HepG2 (cell line): ENCODE measurements at regions not wholly inside any gene's neighbourhood (a gene's known extent, or its start where the extent isn't known, plus 50 kb on each side); places are given as distances from the start of the nearest gene placed in this dataset.

Experiments used
- ATAC-seq: fragments of 200-7000 bp; cut with Tn5 transposase; 3 replicates; pipeline ENCODE4 v1.9.1; 2020; ENCODE audit warnings: mild to moderate bottlenecking, moderate library complexity
- BruUV-seq: library from RNA; stranded (reverse); fragments of 400-500 nt; replicated peaks from 2 replicates; lab custom pipeline; 2021; lab: Mats Ljungman, UMichigan
- CTCF ChIA-PET: fragments of 300-600 bp; formaldehyde crosslinking; extraction: SDS; loops from one replicate; lab custom pipeline; 2021; ENCODE audit warnings: low total read pairs, inconsistent platforms, low intra/inter-chr PET ratio; lab: Yijun Ruan, JAX
- POLR2A ChIA-PET: fragments of 350-600 bp; sonication (Branson Sonifier 250); formaldehyde crosslinking; loops from one replicate; lab custom pipeline; 2020; ENCODE audit warnings: antibody characterized with exemption, inconsistent platforms; lab: Yijun Ruan, JAX
- DNase-seq: peaks from one replicate; pipeline ENCODE4 v3.0.0-alpha.2; 2015; ENCODE audit warnings: low spot score
- FAIRE-seq: peaks from 3 replicates; lab custom pipeline; 2011; peaks lifted over from hg19 to GRCh38; lab: Jason Lieb, UNC
- H2AFZ ChIP-seq: one replicate; pipeline ENCODE4 v1.6.1; 2011; ENCODE audit warnings: low read length, inconsistent platforms
- H3K27ac ChIP-seq: fragments of 300-600 bp; 3 replicates; pipeline ENCODE4 v1.8.0; 2011; ENCODE audit warnings: mixed run types, mild to moderate bottlenecking, mixed read lengths, low read length, inconsistent platforms; ENCODE audit not compliant: insufficient read depth; ENCODE audit errors: extremely low read length
- H3K27me3 ChIP-seq, 2 experiments: fragments of 200-600 bp in 1 of 2; 2 replicates in 1 of 2; 3 replicates in 1 of 2; pipeline versions ENCODE4 v1.6.0 to v1.8.0; 2011; ENCODE audit warnings: low read length in 2 of 2, mild to moderate bottlenecking in 2 of 2, moderate library complexity in 2 of 2, inconsistent platforms in 1 of 2; ENCODE audit not compliant: insufficient read depth in 2 of 2, control insufficient read depth in 1 of 2
- H3K36me3 ChIP-seq, 2 experiments: fragments of 200-600 bp in 1 of 2; replicated peaks in 1 of 2; 2 replicates in 1 of 2; 3 replicates in 1 of 2; pipeline versions ENCODE4 v1.5.1 to v1.8.0; 2011; ENCODE audit warnings: low read length in 2 of 2, inconsistent platforms in 1 of 2; ENCODE audit not compliant: insufficient read depth in 2 of 2, control insufficient read depth in 1 of 2
- H3K4me1 ChIP-seq: 2 replicates; pipeline ENCODE4 v1.5.1; 2012; ENCODE audit warnings: low read length, inconsistent platforms; ENCODE audit not compliant: insufficient read depth
- H3K4me2 ChIP-seq: 2 replicates; pipeline ENCODE4 v1.6.0; 2011; ENCODE audit warnings: low read depth, low read length, inconsistent platforms
- H3K4me3 ChIP-seq, 3 experiments: fragments of 200-600 bp in 1 of 3; sonication (generic), shearing (Covaris generic) in 1 of 3; replicated peaks in 1 of 3; 2 replicates each; pipeline ENCODE4 v1.5.1; 2011 to 2016; ENCODE audit warnings: low read length in 3 of 3, inconsistent platforms in 2 of 3, low read depth in 2 of 3, mild to moderate bottlenecking in 2 of 3, control low read depth in 1 of 3, mixed read lengths in 1 of 3; ENCODE audit not compliant: insufficient read depth in 1 of 3
- H3K79me2 ChIP-seq: one replicate; pipeline ENCODE4 v1.6.1; 2011; ENCODE audit warnings: low read length, inconsistent platforms; ENCODE audit not compliant: insufficient read depth
- H3K9ac ChIP-seq: 2 replicates; pipeline ENCODE4 v1.6.0; 2011; ENCODE audit warnings: mild to moderate bottlenecking, low read depth, low read length, inconsistent platforms; ENCODE audit not compliant: insufficient read depth
- H3K9me3 ChIP-seq: 2 replicates; pipeline ENCODE4 v1.5.1; 2012; ENCODE audit warnings: mild to moderate bottlenecking, low read length
- H4K20me1 ChIP-seq: 2 replicates; pipeline ENCODE4 v1.6.0; 2011; ENCODE audit warnings: inconsistent platforms, mild to moderate bottlenecking, low read length, moderate library complexity; ENCODE audit not compliant: insufficient read depth
- DNMT1 ChIP-seq: sonication (generic); formaldehyde crosslinking; IDR thresholded peaks from 2 replicates; pipeline ENCODE4 v1.5.1; 2020; ENCODE audit warnings: mild to moderate bottlenecking, missing genetic modification reagents
- ELF4 ChIP-seq: sonication (generic); formaldehyde crosslinking; IDR thresholded peaks from 2 replicates; pipeline ENCODE4 v1.5.0; 2020; ENCODE audit warnings: missing genetic modification reagents, mild to moderate bottlenecking, moderate library complexity, borderline replicate concordance
- PAF1 ChIP-seq: IDR thresholded peaks from 2 replicates; pipeline ENCODE4 v1.6.1; 2016; ENCODE audit warnings: missing genetic modification reagents, missing compliant biosample characterization
- ZBTB39 ChIP-seq: sonication (generic); formaldehyde crosslinking; IDR thresholded peaks from 2 replicates; pipeline ENCODE4 v1.5.0; 2020; ENCODE audit warnings: missing genetic modification reagents
- ZMYM2 ChIP-seq: sonication (generic); formaldehyde crosslinking; IDR thresholded peaks from 2 replicates; pipeline ENCODE4 v1.8.0; 2022; ENCODE audit warnings: mild to moderate bottlenecking, missing genetic modification reagents
- ZNF10 ChIP-seq: sonication (generic); formaldehyde crosslinking; IDR thresholded peaks from 2 replicates; pipeline ENCODE4 v1.4.0; 2020; ENCODE audit warnings: mild to moderate bottlenecking, low read depth, missing genetic modification reagents, borderline replicate concordance
- ZNF484 ChIP-seq: sonication (generic); formaldehyde crosslinking; IDR thresholded peaks from 2 replicates; pipeline ENCODE4 v1.5.1; 2020; ENCODE audit warnings: mild to moderate bottlenecking, low read depth, missing genetic modification reagents, borderline replicate concordance
- ZNF496 ChIP-seq: sonication (generic); formaldehyde crosslinking; IDR thresholded peaks from 2 replicates; pipeline ENCODE4 v1.8.1; 2023; ENCODE audit warnings: mild to moderate bottlenecking, moderate library complexity, missing genetic modification reagents; ENCODE audit not compliant: insufficient replicate concordance
- ZNF572 ChIP-seq: sonication (generic); formaldehyde crosslinking; IDR thresholded peaks from 2 replicates; pipeline ENCODE4 v1.5.1; 2020; ENCODE audit warnings: mild to moderate bottlenecking, missing genetic modification reagents
- ZNF589 ChIP-seq: sonication (generic); formaldehyde crosslinking; conservative IDR thresholded peaks from 2 replicates; pipeline ENCODE4 v1.8.0; 2022; ENCODE audit warnings: mild to moderate bottlenecking, moderate library complexity, missing genetic modification reagents
- ZNF761 ChIP-seq: sonication (generic); formaldehyde crosslinking; conservative IDR thresholded peaks from 2 replicates; pipeline ENCODE4 v1.4.0; 2020; ENCODE audit warnings: mild to moderate bottlenecking, missing genetic modification reagents
- WGBS: methylation state at CpG from one replicate; pipeline ENCODE4 v1.1.6; 2017; ENCODE audit warnings: low lambda C conversion rate; 5-methylcytosine and 5-hydroxymethylcytosine counted together
- in situ Hi-C: cut with HindIII; loops from 2 replicates; pipeline ENCODE4 v1.10.0; 2017; ENCODE audit warnings: low pct_unique_long_range_greater_than_20kb; ENCODE audit not compliant: extremely low pct_ligation_motif_present
- intact Hi-C: fragments of 100-400 bp; cut with micrococcal nuclease; formaldehyde crosslinking; loops from one replicate; pipeline ENCODE4 v1.10.0; 2022; ENCODE audit not compliant: unreplicated experiment

GRCh38 chr18:72634500-72634899 is 90.4 kb upstream of the CBLN2 start:
- no peaks in the 10 kb centered on the region for H3K9me3 ChIP-seq
- TF ChIP-seq PAF1 (CRISPR knock-in tag) (no peak), ZNF589 (CRISPR knock-in tag) (no peak), DNMT1 (CRISPR knock-in tag) (no peak), ZNF572 (CRISPR knock-in tag) (no peak), ZBTB39 (no peak), ZNF10 (CRISPR knock-in tag) (no peak), ZMYM2 (CRISPR knock-in tag) (no peak), ZNF496 (CRISPR knock-in tag) (no peak), ZNF761 (CRISPR knock-in tag) (no peak), ELF4 (CRISPR knock-in tag) (no peak), ZNF484 (CRISPR knock-in tag) (no peak)
- no peaks in the 10 kb centered on the region for H3K79me2 ChIP-seq
- ATAC-seq (no peak), FAIRE-seq (no peak), DNase-seq (no peak)
- H3K27me3 ChIP-seq, result no peaks in the 10 kb centered on the region
- H2AFZ ChIP-seq, result no peak overlapping the region
- no peaks in the 10 kb centered on the region for H3K36me3 ChIP-seq
- no TSS peak for BruUV-seq
- H3K4me3 ChIP-seq, result no peak overlapping the region
- ChIA-PET POLR2A (no interaction called here), CTCF (no interaction called here)
- intact Hi-C loops, result no loop called here
- 3% methylated on average over 2 of the region's 2 CpGs for WGBS
- no peak overlapping the region for H3K9ac ChIP-seq
- H3K27ac ChIP-seq, result no peak overlapping the region
- no peaks in the 10 kb centered on the region for H3K4me1 ChIP-seq
- no peaks in the 10 kb centered on the region for H4K20me1 ChIP-seq
- in situ Hi-C loops, result no loop called here
- H3K4me2 ChIP-seq, result no peak overlapping the region
